SK-N-SH treated with all-trans-retinoic acid at 6 μM for 48 hours (cell line): ENCODE measurements at regions not wholly inside any gene's neighbourhood (a gene's known extent, or its start where the extent isn't known, plus 50 kb on each side); places are given as distances from the start of the nearest gene placed in this dataset.

Experiments used
- ATAC-seq: fragments of 200-7000 bp; cut with Tn5 transposase; 3 replicates; pipeline ENCODE4 v1.9.1; 2020; ENCODE audit warnings: mild to moderate bottlenecking, moderate library complexity
- ARNTL ChIP-seq: fragments of 450-650 bp; formaldehyde crosslinking; IDR thresholded peaks from 2 replicates; pipeline ENCODE4 v1.5.0; 2020; ENCODE audit warnings: low read depth, mild to moderate bottlenecking, moderate library complexity, borderline replicate concordance
- CREB5 ChIP-seq: fragments of 250-450 bp; sonication (Bioruptor Pico); IDR thresholded peaks from 2 replicates; pipeline ENCODE4 v1.5.1; 2020; ENCODE audit warnings: low read depth, mild to moderate bottlenecking, moderate library complexity
- ESRRG ChIP-seq: fragments of 250-450 bp; sonication (Bioruptor Pico); IDR thresholded peaks from 2 replicates; pipeline ENCODE4 v1.6.1; 2021; ENCODE audit warnings: mild to moderate bottlenecking
- GLIS3 ChIP-seq: fragments of 250-450 bp; sonication (Bioruptor Pico); IDR thresholded peaks from 2 replicates; pipeline ENCODE4 v1.5.0; 2020; ENCODE audit warnings: mild to moderate bottlenecking, moderate library complexity
- ISL1 ChIP-seq: fragments of 250-450 bp; sonication (Bioruptor Pico); IDR thresholded peaks from 2 replicates; pipeline ENCODE4 v2.1.2; 2022; ENCODE audit warnings: mild to moderate bottlenecking, moderate library complexity
- OSR1 ChIP-seq: fragments of 250-450 bp; sonication (Bioruptor Pico); IDR thresholded peaks from 2 replicates; pipeline ENCODE4 v1.8.0; 2022; ENCODE audit warnings: moderate library complexity, mild to moderate bottlenecking, inconsistent platforms
- POU6F1 ChIP-seq: fragments of 250-450 bp; sonication (Bioruptor Pico); IDR thresholded peaks from 2 replicates; pipeline ENCODE4 v1.8.0; 2021; ENCODE audit warnings: low read depth, mild to moderate bottlenecking, moderate library complexity, borderline replicate concordance
- PPARA ChIP-seq: fragments of 250-450 bp; sonication (Bioruptor Pico); IDR thresholded peaks from 2 replicates; pipeline ENCODE4 v1.5.0; 2020; ENCODE audit warnings: mild to moderate bottlenecking, borderline replicate concordance
- RARB ChIP-seq: fragments of 250-450 bp; sonication (Bioruptor Pico); IDR thresholded peaks from 2 replicates; pipeline ENCODE4 v1.8.0; 2021; ENCODE audit warnings: mild to moderate bottlenecking, moderate library complexity
- SNAI2 ChIP-seq: fragments of 250-450 bp; sonication (Bioruptor Pico); IDR thresholded peaks from 2 replicates; pipeline ENCODE4 v1.5.0; 2020; ENCODE audit warnings: mild to moderate bottlenecking, moderate library complexity
- TCF4 ChIP-seq: fragments of 250-450 bp; sonication (Bioruptor Pico); IDR thresholded peaks from 2 replicates; pipeline ENCODE4 v1.8.0; 2021; ENCODE audit warnings: mild to moderate bottlenecking, moderate library complexity, borderline replicate concordance
- TOX ChIP-seq: fragments of 250-450 bp; sonication (Bioruptor Pico); IDR thresholded peaks from 2 replicates; pipeline ENCODE4 v1.8.0; 2021; ENCODE audit warnings: mild to moderate bottlenecking, moderate library complexity, borderline replicate concordance
- TSHZ2 ChIP-seq: fragments of 250-450 bp; sonication (Bioruptor Pico); IDR thresholded peaks from 2 replicates; pipeline ENCODE4 v1.5.0; 2020; ENCODE audit warnings: mild to moderate bottlenecking, moderate library complexity
- ZFP3 ChIP-seq: fragments of 250-450 bp; sonication (Bioruptor Pico); IDR thresholded peaks from 2 replicates; pipeline ENCODE4 v1.5.0; 2020; ENCODE audit warnings: mild to moderate bottlenecking, moderate library complexity
- ZFP30 ChIP-seq: fragments of 450-650 bp; formaldehyde crosslinking; IDR thresholded peaks from 2 replicates; pipeline ENCODE4 v1.5.0; 2022; ENCODE audit warnings: mild to moderate bottlenecking, moderate library complexity
- ZNF565 ChIP-seq: fragments of 450-650 bp; formaldehyde crosslinking; conservative IDR thresholded peaks from 2 replicates; pipeline ENCODE4 v1.5.0; 2020; ENCODE audit warnings: low read depth, mild to moderate bottlenecking, moderate library complexity
- ZNF70 ChIP-seq: fragments of 450-650 bp; formaldehyde crosslinking; IDR thresholded peaks from 2 replicates; pipeline ENCODE4 v1.5.0; 2020; ENCODE audit warnings: mild to moderate bottlenecking, moderate library complexity
- ZNF8 ChIP-seq: fragments of 450-650 bp; formaldehyde crosslinking; IDR thresholded peaks from 2 replicates; pipeline ENCODE4 v1.5.0; 2020; ENCODE audit warnings: mild to moderate bottlenecking, moderate library complexity
- TF ChIP-seq, protein P1 (sequence below): fragments of 250-450 bp; sonication (Bioruptor Pico); IDR thresholded peaks from 2 replicates; pipeline ENCODE4 v1.8.0; 2020; ENCODE audit warnings: mild to moderate bottlenecking, moderate library complexity, borderline replicate concordance
- TF ChIP-seq, protein P2 (sequence below): fragments of 250-450 bp; sonication (Bioruptor Pico); IDR thresholded peaks from 2 replicates; pipeline ENCODE4 v1.5.1; 2021; ENCODE audit warnings: mild to moderate bottlenecking, moderate library complexity

DNA sequence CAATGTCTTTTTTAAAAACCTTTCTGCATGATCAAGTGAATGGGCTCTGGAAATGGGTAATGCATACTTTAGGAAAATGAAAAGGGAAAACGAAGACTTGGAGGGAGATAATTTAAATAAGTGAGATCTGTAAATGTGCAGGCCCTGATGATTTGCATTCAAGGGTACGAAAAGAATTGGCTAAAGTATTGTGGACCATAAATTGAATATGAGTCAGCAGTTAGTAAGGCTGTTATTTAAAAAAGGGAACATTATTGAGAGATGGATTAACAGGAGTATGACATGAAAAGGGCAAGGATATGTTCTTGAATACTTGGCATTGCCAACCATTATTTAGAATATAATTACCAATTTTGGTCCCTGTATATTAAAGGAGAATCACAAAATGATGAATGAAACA lies 125.5 kb downstream of the GPAT3 start:
- TF ChIP-seq TCF4 (CRISPR knock-in tag) (no peak), TSHZ2 (CRISPR knock-in tag) (no peak), ESRRG (CRISPR knock-in tag) (no peak), ZFP3 (CRISPR knock-in tag) (no peak), ZNF8 (CRISPR knock-in tag) (no peak), ARNTL (CRISPR knock-in tag) (no peak), PPARA (CRISPR knock-in tag) (no peak), ZFP30 (no peak), TOX (CRISPR knock-in tag) (no peak), ZNF70 (CRISPR knock-in tag) (no peak), ISL1 (CRISPR knock-in tag) (no peak), ZNF565 (no peak), SNAI2 (no peak)
- TF ChIP-seq, protein P1, sequence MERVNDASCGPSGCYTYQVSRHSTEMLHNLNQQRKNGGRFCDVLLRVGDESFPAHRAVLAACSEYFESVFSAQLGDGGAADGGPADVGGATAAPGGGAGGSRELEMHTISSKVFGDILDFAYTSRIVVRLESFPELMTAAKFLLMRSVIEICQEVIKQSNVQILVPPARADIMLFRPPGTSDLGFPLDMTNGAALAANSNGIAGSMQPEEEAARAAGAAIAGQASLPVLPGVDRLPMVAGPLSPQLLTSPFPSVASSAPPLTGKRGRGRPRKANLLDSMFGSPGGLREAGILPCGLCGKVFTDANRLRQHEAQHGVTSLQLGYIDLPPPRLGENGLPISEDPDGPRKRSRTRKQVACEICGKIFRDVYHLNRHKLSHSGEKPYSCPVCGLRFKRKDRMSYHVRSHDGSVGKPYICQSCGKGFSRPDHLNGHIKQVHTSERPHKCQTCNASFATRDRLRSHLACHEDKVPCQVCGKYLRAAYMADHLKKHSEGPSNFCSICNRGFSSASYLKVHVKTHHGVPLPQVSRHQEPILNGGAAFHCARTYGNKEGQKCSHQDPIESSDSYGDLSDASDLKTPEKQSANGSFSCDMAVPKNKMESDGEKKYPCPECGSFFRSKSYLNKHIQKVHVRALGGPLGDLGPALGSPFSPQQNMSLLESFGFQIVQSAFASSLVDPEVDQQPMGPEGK (CRISPR knock-in tag) = no peak
- TF ChIP-seq, all 23 proteins: peak for 0
- no peak for ATAC-seq

GRCh38 chr4:83660578-83660977 lies 124.7 kb downstream of the GPAT3 start:
- no peak for ATAC-seq
- TF ChIP-seq CREB5 (CRISPR knock-in tag) (no peak), RARB (CRISPR knock-in tag) (no peak), ZNF565 (no peak), ZFP30 (no peak), ARNTL (CRISPR knock-in tag) (no peak), SNAI2 (no peak), POU6F1 (CRISPR knock-in tag) (no peak), PPARA (CRISPR knock-in tag) (no peak)
- TF ChIP-seq, protein P2, sequence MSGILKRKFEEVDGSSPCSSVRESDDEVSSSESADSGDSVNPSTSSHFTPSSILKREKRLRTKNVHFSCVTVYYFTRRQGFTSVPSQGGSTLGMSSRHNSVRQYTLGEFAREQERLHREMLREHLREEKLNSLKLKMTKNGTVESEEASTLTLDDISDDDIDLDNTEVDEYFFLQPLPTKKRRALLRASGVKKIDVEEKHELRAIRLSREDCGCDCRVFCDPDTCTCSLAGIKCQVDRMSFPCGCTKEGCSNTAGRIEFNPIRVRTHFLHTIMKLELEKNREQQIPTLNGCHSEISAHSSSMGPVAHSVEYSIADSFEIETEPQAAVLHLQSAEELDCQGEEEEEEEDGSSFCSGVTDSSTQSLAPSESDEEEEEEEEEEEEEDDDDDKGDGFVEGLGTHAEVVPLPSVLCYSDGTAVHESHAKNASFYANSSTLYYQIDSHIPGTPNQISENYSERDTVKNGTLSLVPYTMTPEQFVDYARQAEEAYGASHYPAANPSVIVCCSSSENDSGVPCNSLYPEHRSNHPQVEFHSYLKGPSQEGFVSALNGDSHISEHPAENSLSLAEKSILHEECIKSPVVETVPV (CRISPR knock-in tag) = no peak

- ATAC-seq = no peak
- no peak for TF ChIP-seq ZFP3 (CRISPR knock-in tag)
- no peak for TF ChIP-seq PPARA (CRISPR knock-in tag)
- no peak for TF ChIP-seq TSHZ2 (CRISPR knock-in tag)
- no peak for TF ChIP-seq SNAI2
- no peak for TF ChIP-seq OSR1
- TF ChIP-seq ESRRG (CRISPR knock-in tag) = no peak
- TF ChIP-seq ARNTL (CRISPR knock-in tag) = no peak
- TF ChIP-seq GLIS3 (CRISPR knock-in tag) = no peak
- TF ChIP-seq TCF4 (CRISPR knock-in tag) = no peak
- TF ChIP-seq ISL1 (CRISPR knock-in tag) = no peak
- TF ChIP-seq ZNF8 (CRISPR knock-in tag) = no peak
- no peak for TF ChIP-seq TOX (CRISPR knock-in tag)
- TF ChIP-seq, protein P1 (CRISPR knock-in tag) = no peak
- TF ChIP-seq, all 23 proteins: peak for 0
Measured at GRCh38 chr4:83658806-83659205, 122.9 kb downstream of the GPAT3 start.
